ENCODE measurements at regions not wholly inside any gene's neighbourhood (a gene's known extent, or its start where the extent isn't known, plus 50 kb on each side); places are given as distances from the start of the nearest gene placed in this dataset.

- Histone ChIP-seq H3K4me2 (ENCODE audit: low read depth, low read length) (no peak overlapping the region), H3K27me3 (ENCODE audit: control insufficient read depth in 1 of 2, insufficient read depth in 2 of 2, low read length in 2 of 2) (no peaks in the 10 kb centered on the region), H3K4me1 (ENCODE audit: insufficient read depth, low read length) (no peaks in the 10 kb centered on the region), H3K4me3 (replicated peaks in 1 of 3; ENCODE audit: insufficient read depth in 1 of 3, low read depth in 2 of 3, low read length in 3 of 3) (no peak overlapping the region), H3K79me2 (ENCODE audit: insufficient read depth, low read length) (no peaks in the 10 kb centered on the region), H2AFZ (ENCODE audit: low read length) (no peak overlapping the region), H3K9ac (ENCODE audit: insufficient read depth, low read depth, low read length) (no peak overlapping the region), H3K27ac (ENCODE audit: extremely low read length, insufficient read depth, low read length) (no peak overlapping the region), H3K9me3 (ENCODE audit: low read length) (peaks cover 93% of the 10 kb centered on the region), H4K20me1 (ENCODE audit: insufficient read depth, low read length) (no peaks in the 10 kb centered on the region), H3K36me3 (replicated peaks in 1 of 2; ENCODE audit: control insufficient read depth in 1 of 2, insufficient read depth in 2 of 2, low read length in 2 of 2) (no peaks in the 10 kb centered on the region)
- POLR2A ChIA-PET, result no interaction called here
- CTCF ChIA-PET (ENCODE audit: low intra/inter-chr PET ratio, low total read pairs), result no interaction called here
- FAIRE-seq, result no peak
- intact Hi-C loops (cut with micrococcal nuclease; ENCODE audit: unreplicated experiment) (no loop called here), in situ Hi-C loops (cut with HindIII; ENCODE audit: extremely low pct_ligation_motif_present, low pct_unique_long_range_greater_than_20kb) (no loop called here)
- TF ChIP-seq TBL1XR1 (IDR thresholded peaks at IDR 0.05; ENCODE audit: borderline replicate concordance, low read length, partially characterized antibody) (no peak), CEBPB (IDR thresholded peaks at IDR 0.05; ENCODE audit: borderline replicate concordance, low read depth, low read length) (peak; percentile 58; the same call in 1 of the 2 replicates)
- BruUV-seq (replicated peaks), result no TSS peak
- 43% methylated on average over 4 of the region's 4 CpGs for WGBS (ENCODE audit: low lambda C conversion rate)
- no peak for DNase-seq (ENCODE audit: low spot score)
- ATAC-seq, result no peak
Measured at GRCh38 chr1:239123260-239123659, 263.1 kb upstream of the CHRM3 start.

GRCh38 chr1:239112101-239112935, 274.1 kb upstream of the CHRM3 start:
- H4K20me1 ChIP-seq (ENCODE audit: insufficient read depth, low read length), result no peaks in the 10 kb centered on the region
- in situ Hi-C loops (cut with HindIII; ENCODE audit: extremely low pct_ligation_motif_present, low pct_unique_long_range_greater_than_20kb), result loop anchor here (5.0 kb wide), 1 partner anchor 35 kb away; no protein-coding TSS in a partner anchor
- peaks cover 80% of the 10 kb centered on the region for H3K9me3 ChIP-seq (ENCODE audit: low read length)
- H3K27ac ChIP-seq (ENCODE audit: extremely low read length, insufficient read depth, low read length), result no peak overlapping the region
- intact Hi-C loops (cut with micrococcal nuclease; ENCODE audit: unreplicated experiment), result no loop called here
- no peak overlapping the region for H3K4me2 ChIP-seq (ENCODE audit: low read depth, low read length)
- DNase-seq (ENCODE audit: low spot score) (no peak), ATAC-seq (no peak), FAIRE-seq (no peak)
- ChIA-PET CTCF (ENCODE audit: low intra/inter-chr PET ratio, low total read pairs) (no interaction called here), POLR2A (no interaction called here)
- no peaks in the 10 kb centered on the region for H3K79me2 ChIP-seq (ENCODE audit: insufficient read depth, low read length)
- BruUV-seq (replicated peaks), result no TSS peak
- no peak for TF ChIP-seq ZNF678 (CRISPR knock-in tag; IDR thresholded peaks at IDR 0.05)
- no peak for TF ChIP-seq ZBTB20 (CRISPR knock-in tag; IDR thresholded peaks at IDR 0.05; ENCODE audit: borderline replicate concordance, low read depth)
- TF ChIP-seq FLYWCH1 (CRISPR knock-in tag; IDR thresholded peaks at IDR 0.05), result no peak
- WGBS (ENCODE audit: low lambda C conversion rate), result 7% methylated on average over 5 of the region's 5 CpGs
- no peak overlapping the region for H3K4me3 ChIP-seq (replicated peaks in 1 of 3; ENCODE audit: insufficient read depth in 1 of 3, low read depth in 2 of 3, low read length in 3 of 3)
- H3K4me1 ChIP-seq (ENCODE audit: insufficient read depth, low read length), result no peaks in the 10 kb centered on the region
- no peak overlapping the region for H3K9ac ChIP-seq (ENCODE audit: insufficient read depth, low read depth, low read length)
- H3K36me3 ChIP-seq (replicated peaks in 1 of 2; ENCODE audit: control insufficient read depth in 1 of 2, insufficient read depth in 2 of 2, low read length in 2 of 2), result no peaks in the 10 kb centered on the region
- H2AFZ ChIP-seq (ENCODE audit: low read length), result no peak overlapping the region
- no peaks in the 10 kb centered on the region for H3K27me3 ChIP-seq (ENCODE audit: control insufficient read depth in 1 of 2, insufficient read depth in 2 of 2, low read length in 2 of 2)
